ENCODE measurements at regions not wholly inside any gene's neighbourhood (a gene's known extent, or its start where the extent isn't known, plus 50 kb on each side); places are given as distances from the start of the nearest gene placed in this dataset.

DNA sequence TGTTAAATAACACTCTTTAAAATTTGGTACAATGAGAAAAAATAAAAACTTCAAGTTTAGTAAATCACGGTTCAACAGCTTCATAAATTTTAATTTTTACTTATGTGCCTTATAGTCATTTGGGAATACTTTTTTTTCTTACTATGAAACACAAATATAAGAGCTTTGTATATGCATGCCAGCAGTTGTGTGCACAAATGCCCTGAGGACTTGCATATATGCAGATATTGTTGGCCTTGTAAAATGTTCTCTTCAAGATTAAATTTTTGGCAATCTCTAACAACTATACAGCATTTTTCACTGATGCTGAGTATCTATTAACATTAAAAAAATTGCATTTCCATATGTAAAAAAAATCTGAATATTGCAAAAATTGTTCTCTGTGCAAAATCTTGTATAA, 458.7 kb upstream of the BRINP3 start:
- TF ChIP-seq IRF2 (CRISPR knock-in tag; IDR thresholded peaks at IDR 0.05; ENCODE audit: borderline replicate concordance, low read depth) (no peak), NFATC4 (CRISPR knock-in tag; IDR thresholded peaks at IDR 0.05) (no peak), ZNF671 (CRISPR knock-in tag; IDR thresholded peaks at IDR 0.05) (no peak)
- TF ChIP-seq, protein P1, sequence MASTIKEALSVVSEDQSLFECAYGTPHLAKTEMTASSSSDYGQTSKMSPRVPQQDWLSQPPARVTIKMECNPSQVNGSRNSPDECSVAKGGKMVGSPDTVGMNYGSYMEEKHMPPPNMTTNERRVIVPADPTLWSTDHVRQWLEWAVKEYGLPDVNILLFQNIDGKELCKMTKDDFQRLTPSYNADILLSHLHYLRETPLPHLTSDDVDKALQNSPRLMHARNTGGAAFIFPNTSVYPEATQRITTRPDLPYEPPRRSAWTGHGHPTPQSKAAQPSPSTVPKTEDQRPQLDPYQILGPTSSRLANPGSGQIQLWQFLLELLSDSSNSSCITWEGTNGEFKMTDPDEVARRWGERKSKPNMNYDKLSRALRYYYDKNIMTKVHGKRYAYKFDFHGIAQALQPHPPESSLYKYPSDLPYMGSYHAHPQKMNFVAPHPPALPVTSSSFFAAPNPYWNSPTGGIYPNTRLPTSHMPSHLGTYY (CRISPR knock-in tag; IDR thresholded peaks at IDR 0.05) = no peak
- TF ChIP-seq, protein P2, sequence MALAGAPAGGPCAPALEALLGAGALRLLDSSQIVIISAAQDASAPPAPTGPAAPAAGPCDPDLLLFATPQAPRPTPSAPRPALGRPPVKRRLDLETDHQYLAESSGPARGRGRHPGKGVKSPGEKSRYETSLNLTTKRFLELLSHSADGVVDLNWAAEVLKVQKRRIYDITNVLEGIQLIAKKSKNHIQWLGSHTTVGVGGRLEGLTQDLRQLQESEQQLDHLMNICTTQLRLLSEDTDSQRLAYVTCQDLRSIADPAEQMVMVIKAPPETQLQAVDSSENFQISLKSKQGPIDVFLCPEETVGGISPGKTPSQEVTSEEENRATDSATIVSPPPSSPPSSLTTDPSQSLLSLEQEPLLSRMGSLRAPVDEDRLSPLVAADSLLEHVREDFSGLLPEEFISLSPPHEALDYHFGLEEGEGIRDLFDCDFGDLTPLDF (CRISPR knock-in tag; IDR thresholded peaks at IDR 0.05) = no peak
- TF ChIP-seq, protein P3, sequence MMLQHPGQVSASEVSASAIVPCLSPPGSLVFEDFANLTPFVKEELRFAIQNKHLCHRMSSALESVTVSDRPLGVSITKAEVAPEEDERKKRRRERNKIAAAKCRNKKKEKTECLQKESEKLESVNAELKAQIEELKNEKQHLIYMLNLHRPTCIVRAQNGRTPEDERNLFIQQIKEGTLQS (CRISPR knock-in tag; conservative IDR thresholded peaks at IDR 0.05) = no peak
- TF ChIP-seq, protein P4, sequence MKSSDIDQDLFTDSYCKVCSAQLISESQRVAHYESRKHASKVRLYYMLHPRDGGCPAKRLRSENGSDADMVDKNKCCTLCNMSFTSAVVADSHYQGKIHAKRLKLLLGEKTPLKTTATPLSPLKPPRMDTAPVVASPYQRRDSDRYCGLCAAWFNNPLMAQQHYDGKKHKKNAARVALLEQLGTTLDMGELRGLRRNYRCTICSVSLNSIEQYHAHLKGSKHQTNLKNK (CRISPR knock-in tag; IDR thresholded peaks at IDR 0.05) = no peak
- TF ChIP-seq, protein P5, sequence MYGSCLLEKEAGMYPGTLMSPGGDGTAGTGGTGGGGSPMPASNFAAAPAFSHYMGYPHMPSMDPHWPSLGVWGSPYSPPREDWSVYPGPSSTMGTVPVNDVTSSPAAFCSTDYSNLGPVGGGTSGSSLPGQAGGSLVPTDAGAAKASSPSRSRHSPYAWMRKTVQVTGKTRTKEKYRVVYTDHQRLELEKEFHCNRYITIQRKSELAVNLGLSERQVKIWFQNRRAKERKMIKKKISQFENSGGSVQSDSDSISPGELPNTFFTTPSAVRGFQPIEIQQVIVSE (CRISPR knock-in tag; IDR thresholded peaks at IDR 0.05; ENCODE audit: borderline replicate concordance) = no peak
- ATAC-seq = no peak
- Mint-ChIP-seq H3K27ac (no peak overlapping the region), H3K36me3 (no peaks in the 10 kb centered on the region), H3K27me3 (ENCODE audit: low read depth) (no peaks in the 10 kb centered on the region), H3K4me3 (no peak overlapping the region), H3K9me3 (no peaks in the 10 kb centered on the region), H3K4me1 (peaks cover 15% of the 10 kb centered on the region)
- ChIA-PET CTCF (no interaction called here), POLR2A (no interaction called here)
- no peak for DNase-seq (ENCODE audit: low spot score)

- Mint-ChIP-seq H3K4me1 (peaks cover 12% of the 10 kb centered on the region), H3K4me3 (no peak overlapping the region), H3K9me3 (no peaks in the 10 kb centered on the region), H3K36me3 (no peaks in the 10 kb centered on the region), H3K27ac (no peak overlapping the region), H3K27me3 (ENCODE audit: low read depth) (no peaks in the 10 kb centered on the region)
- TF ChIP-seq NFE2L1 (CRISPR knock-in tag; IDR thresholded peaks at IDR 0.05) (no peak), ZNF512 (CRISPR knock-in tag; IDR thresholded peaks at IDR 0.05; ENCODE audit: borderline replicate concordance) (no peak), PRRX2 (CRISPR knock-in tag; IDR thresholded peaks at IDR 0.05) (no peak), GTF2I (CRISPR knock-in tag; conservative IDR thresholded peaks at IDR 0.05) (no peak), SMAD4 (CRISPR knock-in tag; IDR thresholded peaks at IDR 0.05) (no peak), JAZF1 (CRISPR knock-in tag; IDR thresholded peaks at IDR 0.05) (no peak), ESRRA (CRISPR knock-in tag; IDR thresholded peaks at IDR 0.05; ENCODE audit: borderline replicate concordance) (no peak), ZNF532 (CRISPR knock-in tag; IDR thresholded peaks at IDR 0.05; ENCODE audit: borderline replicate concordance) (no peak), EMX1 (CRISPR knock-in tag; IDR thresholded peaks at IDR 0.05) (no peak), STAT6 (CRISPR knock-in tag; conservative IDR thresholded peaks at IDR 0.05; ENCODE audit: low read depth) (no peak), NFYB (CRISPR knock-in tag; conservative IDR thresholded peaks at IDR 0.05; ENCODE audit: low read depth) (no peak)
- TF ChIP-seq, protein P6, sequence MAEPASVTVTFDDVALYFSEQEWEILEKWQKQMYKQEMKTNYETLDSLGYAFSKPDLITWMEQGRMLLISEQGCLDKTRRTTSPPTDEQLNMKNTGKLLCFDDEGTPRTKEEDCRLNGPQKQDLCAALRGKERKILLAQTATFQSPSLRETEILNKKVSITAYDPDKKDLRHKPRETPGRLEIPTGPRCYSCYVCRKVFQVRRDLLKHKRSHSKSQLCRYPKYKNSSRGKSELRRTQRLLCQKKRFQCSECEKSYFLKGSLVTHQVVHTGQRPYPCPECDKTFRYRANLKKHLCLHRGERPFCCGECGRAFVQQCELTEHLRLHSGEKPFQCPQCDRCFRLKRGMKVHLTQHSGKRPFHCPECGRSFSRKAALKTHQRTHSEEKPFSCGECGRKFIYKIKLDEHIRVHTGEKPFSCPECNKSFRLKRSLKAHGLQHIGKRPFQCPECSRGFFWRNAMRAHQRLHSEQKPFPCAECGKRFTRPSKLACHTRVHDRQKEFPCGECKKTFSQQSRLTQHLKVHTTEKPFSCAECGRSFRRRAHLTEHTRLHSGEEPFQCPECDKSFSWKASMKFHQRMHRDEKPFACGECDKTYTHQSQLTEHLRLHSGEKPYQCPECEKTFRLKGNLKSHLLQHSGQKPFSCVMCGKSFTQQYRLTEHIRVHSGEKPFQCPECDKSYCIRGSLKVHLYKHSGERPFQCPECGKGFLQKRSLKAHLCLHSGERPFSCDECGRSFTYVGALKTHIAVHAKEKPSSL (CRISPR knock-in tag; conservative IDR thresholded peaks at IDR 0.05) = no peak
- TF ChIP-seq, protein P3 (CRISPR knock-in tag; conservative IDR thresholded peaks at IDR 0.05) = no peak
- ATAC-seq (no peak), DNase-seq (ENCODE audit: low spot score) (no peak)
- POLR2A ChIA-PET = no interaction called here
- CTCF ChIA-PET = no interaction called here
Measured at GRCh38 chr1:190940951-190941350, 463.3 kb upstream of the BRINP3 start.
